Nephron (organoid): ENCODE measurements at regions not wholly inside any gene's neighbourhood (a gene's known extent, or its start where the extent isn't known, plus 50 kb on each side); places are given as distances from the start of the nearest gene placed in this dataset.
"Not testable (repeated sequence)": the region's sequence is repeated elsewhere in the genome, so short reads cannot be mapped to it uniquely, and the experiment has no call there.

Source experiments
- H3K27ac Mint-ChIP-seq, 3 experiments: 2 replicates each; pipeline ENCODE4 v1.8.0; 2020; ENCODE audit warnings: mixed read lengths in 3 of 3, mild to moderate bottlenecking in 2 of 3, moderate library complexity in 1 of 3
- H3K27me3 Mint-ChIP-seq: 2 replicates; pipeline ENCODE4 v1.8.0; 2021; ENCODE audit warnings: low read depth, mild to moderate bottlenecking, moderate library complexity, mixed read lengths
- H3K36me3 Mint-ChIP-seq: 2 replicates; pipeline ENCODE4 v1.8.0; 2020; ENCODE audit warnings: low read depth, mixed read lengths
- H3K4me1 Mint-ChIP-seq: 2 replicates; pipeline ENCODE4 v1.8.0; 2020; ENCODE audit warnings: mixed read lengths
- H3K4me3 Mint-ChIP-seq, 3 experiments: 2 replicates each; pipeline ENCODE4 v1.8.0; 2020; ENCODE audit warnings: mild to moderate bottlenecking in 3 of 3, mixed read lengths in 3 of 3, moderate library complexity in 2 of 3
- H3K9me3 Mint-ChIP-seq: 2 replicates; pipeline ENCODE4 v1.8.0; 2020; ENCODE audit warnings: mixed read lengths
- TF ChIP-seq, protein P1 (sequence below), 3 experiments: fragments of 200-600 bp; sonication (generic); IDR thresholded peaks; one replicate each; pipeline ENCODE4 v1.5.0; 2021; ENCODE audit warnings: antibody characterized with exemption in 3 of 3; ENCODE audit not compliant: unreplicated experiment in 3 of 3

- Mint-ChIP-seq H3K36me3 (no peaks in the 10 kb centered on the region), H3K4me1 (no peaks in the 10 kb centered on the region), H3K4me3 (no peak overlapping the region), H3K27me3 (peaks cover 8% of the 10 kb centered on the region), H3K27ac (no peak overlapping the region), H3K9me3 (peaks cover 4% of the 10 kb centered on the region)
- TF ChIP-seq, protein P1, sequence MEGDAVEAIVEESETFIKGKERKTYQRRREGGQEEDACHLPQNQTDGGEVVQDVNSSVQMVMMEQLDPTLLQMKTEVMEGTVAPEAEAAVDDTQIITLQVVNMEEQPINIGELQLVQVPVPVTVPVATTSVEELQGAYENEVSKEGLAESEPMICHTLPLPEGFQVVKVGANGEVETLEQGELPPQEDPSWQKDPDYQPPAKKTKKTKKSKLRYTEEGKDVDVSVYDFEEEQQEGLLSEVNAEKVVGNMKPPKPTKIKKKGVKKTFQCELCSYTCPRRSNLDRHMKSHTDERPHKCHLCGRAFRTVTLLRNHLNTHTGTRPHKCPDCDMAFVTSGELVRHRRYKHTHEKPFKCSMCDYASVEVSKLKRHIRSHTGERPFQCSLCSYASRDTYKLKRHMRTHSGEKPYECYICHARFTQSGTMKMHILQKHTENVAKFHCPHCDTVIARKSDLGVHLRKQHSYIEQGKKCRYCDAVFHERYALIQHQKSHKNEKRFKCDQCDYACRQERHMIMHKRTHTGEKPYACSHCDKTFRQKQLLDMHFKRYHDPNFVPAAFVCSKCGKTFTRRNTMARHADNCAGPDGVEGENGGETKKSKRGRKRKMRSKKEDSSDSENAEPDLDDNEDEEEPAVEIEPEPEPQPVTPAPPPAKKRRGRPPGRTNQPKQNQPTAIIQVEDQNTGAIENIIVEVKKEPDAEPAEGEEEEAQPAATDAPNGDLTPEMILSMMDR (IDR thresholded peaks at IDR 0.05; ENCODE audit: unreplicated experiment in 3 of 3) = no peak
Measured at GRCh38 chr9:118692613-118693012, 676.6 kb downstream of the BRINP1 start.

DNA sequence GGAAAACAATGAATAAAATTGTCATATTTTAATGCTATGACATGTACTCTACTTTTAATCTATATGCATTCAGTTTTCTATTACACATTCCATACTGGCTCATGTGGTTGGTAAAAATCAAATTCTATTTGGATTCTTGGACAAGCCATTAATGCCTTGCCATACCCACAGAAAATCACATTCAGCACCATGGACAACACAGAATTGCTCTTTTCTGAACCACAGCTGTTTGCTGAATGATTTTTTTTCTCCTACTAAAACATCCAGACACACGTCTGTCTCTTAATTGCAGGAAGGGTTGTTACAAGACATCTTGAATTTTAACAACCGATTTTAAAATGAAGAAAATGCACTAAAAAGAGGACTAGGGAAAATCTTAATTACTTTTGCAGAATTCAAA, 675.6 kb downstream of the BRINP1 start:
- peaks cover 4% of the 10 kb centered on the region for H3K27me3 Mint-ChIP-seq
- no peak overlapping the region for H3K27ac Mint-ChIP-seq
- no peaks in the 10 kb centered on the region for H3K4me1 Mint-ChIP-seq
- no peak overlapping the region for H3K4me3 Mint-ChIP-seq
- TF ChIP-seq, protein P1 (IDR thresholded peaks at IDR 0.05; ENCODE audit: unreplicated experiment in 3 of 3) = no peak
- H3K36me3 Mint-ChIP-seq = no peaks in the 10 kb centered on the region
- peaks cover 4% of the 10 kb centered on the region for H3K9me3 Mint-ChIP-seq

GRCh38 chr9:118695249-118695648, 674.0 kb downstream of the BRINP1 start:
- not testable (repeated sequence) for H3K4me1 Mint-ChIP-seq, H3K27ac Mint-ChIP-seq, H3K36me3 Mint-ChIP-seq, H3K27me3 Mint-ChIP-seq, H3K9me3 Mint-ChIP-seq, H3K4me3 Mint-ChIP-seq

GRCh38 chr9:118701985-118702384, 667.2 kb downstream of the BRINP1 start:
- H3K9me3 Mint-ChIP-seq = no peaks in the 10 kb centered on the region
- no peaks in the 10 kb centered on the region for H3K4me1 Mint-ChIP-seq
- no peak overlapping the region for H3K4me3 Mint-ChIP-seq
- TF ChIP-seq, protein P1 (IDR thresholded peaks at IDR 0.05; ENCODE audit: unreplicated experiment in 3 of 3) = no peak
- H3K36me3 Mint-ChIP-seq = no peaks in the 10 kb centered on the region
- H3K27me3 Mint-ChIP-seq = peaks cover 9% of the 10 kb centered on the region
- H3K27ac Mint-ChIP-seq = no peak overlapping the region

GRCh38 chr9:118711843-118712242, 657.4 kb downstream of the BRINP1 start:
- no peak overlapping the region for H3K27ac Mint-ChIP-seq
- H3K36me3 Mint-ChIP-seq = no peaks in the 10 kb centered on the region
- TF ChIP-seq, protein P1 (IDR thresholded peaks at IDR 0.05; ENCODE audit: unreplicated experiment in 3 of 3) = no peak
- H3K4me1 Mint-ChIP-seq = no peaks in the 10 kb centered on the region
- H3K4me3 Mint-ChIP-seq = no peak overlapping the region
- H3K27me3 Mint-ChIP-seq = no peaks in the 10 kb centered on the region
- H3K9me3 Mint-ChIP-seq = no peaks in the 10 kb centered on the region

DNA sequence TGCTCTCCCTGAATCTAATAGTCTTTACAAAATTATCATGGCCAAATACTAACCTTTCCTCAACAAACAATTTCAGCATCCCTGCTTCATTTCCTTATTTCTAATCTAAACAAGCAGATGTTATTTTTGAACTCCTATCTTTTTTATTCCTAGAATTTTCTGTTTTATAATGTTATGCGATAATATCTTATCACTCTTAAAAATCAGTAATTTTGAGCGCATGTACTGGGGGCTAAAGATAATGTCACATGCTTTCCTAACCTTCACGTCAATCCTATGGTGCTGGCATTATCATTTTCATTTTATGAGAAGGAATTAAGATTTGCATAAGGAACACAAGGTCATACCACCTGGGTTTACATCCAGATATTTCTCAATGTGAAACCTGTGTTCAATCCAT, 648.0 kb downstream of the BRINP1 start:
- Mint-ChIP-seq H3K9me3 (peaks cover 7% of the 10 kb centered on the region), H3K27ac (no peak overlapping the region), H3K4me1 (no peaks in the 10 kb centered on the region), H3K4me3 (no peak overlapping the region), H3K36me3 (no peaks in the 10 kb centered on the region), H3K27me3 (no peaks in the 10 kb centered on the region)
- TF ChIP-seq, protein P1 (IDR thresholded peaks at IDR 0.05; ENCODE audit: unreplicated experiment in 3 of 3) = no peak
